HG03457 (cell line): ENCODE measurements at regions not wholly inside any gene's neighbourhood (a gene's known extent, or its start where the extent isn't known, plus 50 kb on each side); places are given as distances from the start of the nearest gene placed in this dataset.
A peak's percentile ranks its signal among the peaks of the same experiment; 100 is the strongest.

ENCODE experiments used
- ATAC-seq: cut with Tn5 transposase; IDR thresholded peaks from one replicate; pipeline ENCODE4 v1.9.1; 2021; ENCODE audit warnings: moderate number of reproducible peaks; ENCODE audit not compliant: unreplicated experiment

GRCh38 chr11:95335989-95336388 is 105.0 kb upstream of the SESN3 start:
- no peak for ATAC-seq

GRCh38 chr11:95331161-95331560 is 100.2 kb upstream of the SESN3 start:
- ATAC-seq = no peak

- ATAC-seq = no peak
Measured at GRCh38 chr11:95330302-95330701, 99.3 kb upstream of the SESN3 start.

GRCh38 chr11:95327273-95327948 is 96.4 kb upstream of the SESN3 start:
- ATAC-seq = no peak

- ATAC-seq = no peak
Measured at GRCh38 chr11:95325777-95326258, 94.8 kb upstream of the SESN3 start.

GRCh38 chr11:95324826-95325225 is 93.8 kb upstream of the SESN3 start:
- ATAC-seq = no peak

- no peak for ATAC-seq
Measured at GRCh38 chr11:95322539-95322938, 91.5 kb upstream of the SESN3 start.

- ATAC-seq = no peak
Measured at GRCh38 chr11:95318498-95318897, 87.5 kb upstream of the SESN3 start.

- no peak for ATAC-seq
Measured at GRCh38 chr11:95308512-95309035, 77.6 kb upstream of the SESN3 start.

- ATAC-seq = no peak
Measured at GRCh38 chr11:95307286-95307685, 76.3 kb upstream of the SESN3 start.

- ATAC-seq = no peak
Measured at GRCh38 chr11:95306801-95307200, 75.8 kb upstream of the SESN3 start.

GRCh38 chr11:95306123-95306522 is 75.1 kb upstream of the SESN3 start:
- no peak for ATAC-seq

GRCh38 chr11:95305705-95306104 is 74.7 kb upstream of the SESN3 start:
- no peak for ATAC-seq

GRCh38 chr11:95304777-95305176 is 73.8 kb upstream of the SESN3 start:
- ATAC-seq = no peak

- ATAC-seq = no peak
Measured at GRCh38 chr11:95302211-95302610, 71.2 kb upstream of the SESN3 start.

GRCh38 chr11:95301474-95301873 is 70.5 kb upstream of the SESN3 start:
- ATAC-seq = no peak

GRCh38 chr11:95299078-95299679 is 68.2 kb upstream of the SESN3 start:
- ATAC-seq = no peak

- no peak for ATAC-seq
Measured at GRCh38 chr11:95297680-95298452, 66.9 kb upstream of the SESN3 start.

GRCh38 chr11:95296621-95297025 is 65.6 kb upstream of the SESN3 start:
- ATAC-seq = peak; percentile 91

- ATAC-seq = no peak
Measured at GRCh38 chr11:95296165-95296564, 65.2 kb upstream of the SESN3 start.

GRCh38 chr11:95295382-95296149 is 64.6 kb upstream of the SESN3 start:
- no peak for ATAC-seq
